RWPE1 (cell line): ENCODE measurements at regions not wholly inside any gene's neighbourhood (a gene's known extent, or its start where the extent isn't known, plus 50 kb on each side); places are given as distances from the start of the nearest gene placed in this dataset.

Experiments used
- CTCF ChIA-PET: fragments of 350-600 bp; sonication (Branson Sonifier 250); formaldehyde crosslinking; extraction: SDS; loops from one replicate; lab custom pipeline; 2021; lab: Yijun Ruan, JAX
- POLR2A ChIA-PET: fragments of 400-600 bp; formaldehyde crosslinking; extraction: SDS; loops from one replicate; lab custom pipeline; 2020; ENCODE audit warnings: antibody characterized with exemption; ENCODE audit not compliant: low non-redundant PET; lab: Yijun Ruan, JAX
- DNase-seq: peaks from one replicate; pipeline ENCODE4 v3.0.0; 2012; ENCODE audit warnings: low spot score
- H3K27ac ChIP-seq: fragments of 450-650 bp; 2 replicates; pipeline ENCODE4 v1.5.1; 2017
- CTCF ChIP-seq: fragments of 450-650 bp; conservative IDR thresholded peaks from 2 replicates; pipeline ENCODE4 v1.5.1; 2017; ENCODE audit warnings: low read depth, mild to moderate bottlenecking

GRCh38 chr10:111565542-111565941 is 488.7 kb downstream of the ADRA2A start:
- no peak overlapping the region for H3K27ac ChIP-seq
- ChIA-PET POLR2A (no interaction called here), CTCF (interaction anchor here (0.7 kb wide), 1 partner anchor 595 kb away, joined by 3 read pairs; no protein-coding TSS in a partner anchor)
- TF ChIP-seq CTCF = no peak
- no peak for DNase-seq

DNA sequence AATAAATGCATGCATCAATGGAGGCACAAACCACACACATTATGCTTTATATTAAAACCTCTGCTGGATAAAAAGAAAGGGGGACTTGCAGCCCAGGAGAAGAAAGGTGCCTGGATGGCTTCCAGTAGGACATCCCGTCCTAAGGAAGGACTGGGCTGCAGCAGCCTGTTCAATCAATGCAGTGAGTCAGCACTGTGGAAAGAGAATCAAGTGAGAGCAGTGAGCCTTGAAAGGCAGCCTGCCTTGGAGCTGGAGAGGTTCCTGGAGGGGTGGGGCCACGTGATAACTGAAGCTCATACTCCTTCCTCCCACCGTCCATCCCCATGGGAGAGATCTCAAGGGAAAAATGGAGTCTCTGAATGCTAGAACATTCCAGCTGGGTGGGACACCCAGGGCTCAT is 501.2 kb downstream of the ADRA2A start:
- CTCF ChIA-PET = no interaction called here
- POLR2A ChIA-PET = no interaction called here
- no peak for DNase-seq
- no peak for TF ChIP-seq CTCF
- no peak overlapping the region for H3K27ac ChIP-seq

- POLR2A ChIA-PET = no interaction called here
- TF ChIP-seq CTCF = no peak
- H3K27ac ChIP-seq = no peak overlapping the region
- CTCF ChIA-PET = no interaction called here
- DNase-seq = no peak
Measured at GRCh38 chr10:111579473-111579872, 502.6 kb downstream of the ADRA2A start.

GRCh38 chr10:111590703-111591102 is 513.9 kb downstream of the ADRA2A start:
- no peak overlapping the region for H3K27ac ChIP-seq
- no peak for TF ChIP-seq CTCF
- POLR2A ChIA-PET = no interaction called here
- CTCF ChIA-PET = no interaction called here
- no peak for DNase-seq

DNA sequence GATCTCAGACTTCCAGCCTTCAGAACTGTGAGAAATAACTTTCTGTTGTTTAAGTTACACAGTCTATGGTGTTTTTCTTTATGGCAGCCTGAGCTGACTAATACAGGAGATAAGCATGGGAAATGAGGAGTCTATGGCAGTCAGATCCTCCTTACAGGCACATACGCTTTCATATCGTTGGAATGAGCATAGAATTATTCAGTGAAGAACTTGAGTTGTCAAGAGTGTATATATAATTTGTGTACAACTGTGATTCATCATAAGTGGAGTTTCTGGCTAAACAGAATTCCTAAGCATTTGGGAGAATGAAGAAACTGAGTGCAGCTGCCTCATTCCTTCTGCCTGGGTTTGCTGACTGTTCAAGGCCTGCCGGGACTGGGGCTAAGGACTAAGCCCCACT is 516.7 kb downstream of the ADRA2A start:
- no peak for TF ChIP-seq CTCF
- CTCF ChIA-PET = interaction anchor here (0.5 kb wide), 1 partner anchor 47 kb away, joined by 3 read pairs; no protein-coding TSS in a partner anchor
- POLR2A ChIA-PET = no interaction called here
- no peak for DNase-seq
- no peak overlapping the region for H3K27ac ChIP-seq

DNA sequence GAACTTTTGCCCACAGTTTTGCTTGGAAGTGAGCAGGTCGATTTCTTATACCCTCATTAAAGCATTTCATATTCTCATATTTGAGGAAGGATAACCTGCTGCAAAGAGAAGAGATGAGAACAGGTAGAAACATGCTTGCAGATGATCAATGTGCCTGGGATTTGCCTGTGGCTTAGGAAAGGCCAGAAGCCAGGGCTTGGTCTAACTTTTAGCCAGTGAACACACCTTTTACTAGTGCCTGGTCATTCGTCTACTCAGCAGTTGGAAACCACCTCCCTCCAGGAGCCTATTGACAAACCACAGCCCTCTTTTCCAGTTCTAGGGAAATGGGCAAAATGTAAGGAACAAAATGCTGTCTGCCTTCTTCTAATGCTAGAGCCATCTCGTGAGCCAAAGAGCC is 518.3 kb downstream of the ADRA2A start:
- no peak for DNase-seq
- POLR2A ChIA-PET = no interaction called here
- CTCF ChIA-PET = no interaction called here
- no peak for TF ChIP-seq CTCF
- H3K27ac ChIP-seq = no peak overlapping the region
